OCI-M2 (cell line): ENCODE measurements at regions not wholly inside any gene's neighbourhood (a gene's known extent, or its start where the extent isn't known, plus 50 kb on each side); places are given as distances from the start of the nearest gene placed in this dataset.
"Not testable (repeated sequence)": the region's sequence is repeated elsewhere in the genome, so short reads cannot be mapped to it uniquely, and the experiment has no call there.

ENCODE experiments used
- DNase-seq: peaks from one replicate; lab custom pipeline; 2025; ENCODE audit not compliant: unreplicated experiment; lab: John Stamatoyannopoulos, UW

DNA sequence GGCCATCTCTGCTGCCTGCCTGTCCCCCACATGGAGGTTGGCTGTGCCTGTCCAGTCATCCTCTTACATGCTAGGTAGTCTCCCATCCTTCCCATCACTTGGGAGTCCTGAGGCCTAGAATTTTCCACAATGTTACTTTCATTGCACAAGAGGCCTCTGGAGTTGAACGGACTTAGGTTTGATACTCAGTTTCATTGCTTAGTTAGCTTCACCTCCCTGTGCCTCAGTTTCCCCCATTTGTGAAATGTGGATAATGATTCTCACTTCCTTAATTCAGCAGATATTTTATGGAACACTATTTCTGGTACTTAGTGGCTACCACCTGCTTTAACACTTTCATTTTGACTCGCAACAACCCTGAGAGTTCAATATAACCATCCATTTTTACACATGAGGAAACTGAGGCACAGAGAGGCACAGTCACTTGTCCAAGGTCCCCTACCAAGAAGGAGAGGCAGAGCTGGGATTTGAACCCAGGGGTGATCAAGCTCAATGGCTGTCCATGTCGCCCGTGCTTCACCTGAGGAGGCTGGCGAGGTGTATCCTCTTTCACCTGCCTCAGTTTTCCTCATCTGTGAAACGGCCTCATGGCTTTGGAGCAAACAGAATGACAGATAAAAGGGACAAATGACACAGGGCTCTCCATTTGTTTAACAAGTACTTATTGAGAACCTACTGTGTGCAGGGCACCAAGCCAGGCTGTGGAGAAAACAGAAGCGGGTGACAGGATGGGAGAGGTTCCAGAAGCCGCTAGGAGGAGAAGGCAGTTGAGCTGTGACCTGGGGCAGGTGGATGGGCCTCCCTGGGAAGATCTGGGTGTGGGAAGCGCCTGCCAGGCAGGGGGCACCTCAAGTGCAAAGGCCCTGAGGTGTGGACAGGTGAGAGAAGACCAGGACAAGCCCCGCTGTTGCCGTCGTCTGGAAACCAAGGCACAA is 154.3 kb upstream of the PTPN1 start:
- DNase-seq = no peak

DNA sequence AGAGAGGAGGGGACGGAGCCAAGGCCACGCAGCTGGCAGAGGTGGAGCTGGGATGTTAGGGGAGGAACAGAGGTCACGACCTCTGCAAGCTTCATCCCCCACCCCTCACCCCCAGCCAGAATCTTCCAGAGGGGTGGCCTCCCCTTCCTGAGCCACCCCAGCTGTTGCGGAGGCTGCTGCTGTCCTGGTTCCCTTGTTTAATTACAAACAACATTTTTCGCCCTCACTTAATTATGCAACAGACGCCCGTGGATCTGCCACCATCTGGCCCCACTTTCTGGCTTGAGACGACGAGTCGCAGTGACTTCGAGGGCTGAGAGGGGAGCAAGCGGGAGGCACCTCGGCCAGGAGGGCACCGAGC is 153.7 kb upstream of the PTPN1 start:
- no peak for DNase-seq

DNA sequence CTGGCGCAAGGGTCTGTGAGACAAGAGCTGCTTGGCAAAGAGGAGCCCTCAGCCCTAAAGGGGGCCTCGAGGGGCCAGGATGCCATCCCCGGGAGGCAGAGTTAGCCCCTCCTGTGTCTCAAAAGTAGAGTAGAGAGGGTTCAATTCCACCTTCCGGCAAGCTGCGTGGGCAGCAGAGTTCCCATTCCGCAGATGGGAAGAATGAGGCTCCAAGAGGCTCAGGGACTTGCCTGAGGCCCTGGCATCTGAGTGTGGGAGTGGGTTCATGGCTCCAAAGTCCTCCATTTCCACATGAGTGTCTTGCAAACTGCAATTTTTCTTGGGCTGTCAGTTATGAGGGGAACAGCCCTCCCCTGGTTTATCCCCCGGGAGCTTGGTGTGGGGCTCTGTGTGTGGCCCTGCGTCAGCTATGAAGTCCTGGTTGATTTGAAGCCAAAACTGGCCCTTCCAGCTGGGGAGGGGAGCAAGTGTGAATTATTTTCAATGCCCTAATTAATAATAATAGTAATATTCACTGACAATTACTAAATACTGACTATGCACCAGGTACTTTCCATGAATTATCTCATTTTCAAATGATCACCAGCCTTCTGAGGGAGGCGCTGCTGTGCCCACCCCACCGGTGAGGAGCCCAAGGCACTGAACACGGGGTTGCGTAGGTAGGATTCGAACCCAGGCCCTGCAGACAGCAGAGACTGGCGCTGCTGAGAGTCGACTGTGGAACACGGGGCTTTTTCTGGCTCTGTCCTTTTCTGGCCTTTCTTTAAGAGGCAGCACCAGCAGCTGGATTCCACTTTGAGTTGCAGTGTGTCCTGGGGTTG is 153.0 kb upstream of the PTPN1 start:
- no peak for DNase-seq

DNA sequence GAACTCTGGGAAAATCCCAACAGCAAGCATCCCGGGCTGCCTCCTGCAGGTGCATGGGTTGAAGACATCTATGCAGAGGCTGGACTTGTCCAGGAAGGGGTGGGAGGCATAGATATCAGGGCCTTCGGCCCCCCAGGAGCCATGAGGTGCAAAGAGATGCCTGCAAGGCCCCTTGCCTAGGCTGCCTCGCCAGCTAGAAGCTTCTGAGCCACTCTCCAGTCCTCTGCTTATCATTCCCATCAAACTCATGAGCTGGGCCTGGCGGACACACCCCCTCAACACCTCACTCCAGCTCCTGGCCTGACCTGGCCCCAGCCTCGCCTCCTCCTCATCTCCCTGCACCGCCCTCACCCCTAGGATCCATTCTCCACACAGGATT is 152.4 kb upstream of the PTPN1 start:
- no peak for DNase-seq

DNA sequence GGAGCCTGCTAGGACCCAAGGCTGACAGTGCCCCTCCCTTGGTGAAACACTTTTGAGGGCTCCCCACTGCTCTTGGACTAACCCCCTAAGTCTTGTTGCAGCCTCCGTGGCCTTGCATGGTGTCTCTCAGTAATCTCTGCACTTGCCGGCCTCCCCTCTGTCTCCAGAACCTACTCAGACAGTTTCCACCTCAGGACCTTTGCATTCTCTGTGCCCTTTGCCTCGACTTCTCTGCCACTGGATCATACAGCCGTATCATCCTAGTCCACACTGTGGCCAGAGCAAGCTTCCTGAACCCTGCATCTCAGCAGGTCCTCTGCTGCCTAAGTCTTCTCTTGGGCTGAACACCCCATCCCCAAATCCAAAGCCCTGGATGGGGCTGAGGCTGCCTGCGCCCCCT is 152.0 kb upstream of the PTPN1 start:
- DNase-seq = no peak

DNA sequence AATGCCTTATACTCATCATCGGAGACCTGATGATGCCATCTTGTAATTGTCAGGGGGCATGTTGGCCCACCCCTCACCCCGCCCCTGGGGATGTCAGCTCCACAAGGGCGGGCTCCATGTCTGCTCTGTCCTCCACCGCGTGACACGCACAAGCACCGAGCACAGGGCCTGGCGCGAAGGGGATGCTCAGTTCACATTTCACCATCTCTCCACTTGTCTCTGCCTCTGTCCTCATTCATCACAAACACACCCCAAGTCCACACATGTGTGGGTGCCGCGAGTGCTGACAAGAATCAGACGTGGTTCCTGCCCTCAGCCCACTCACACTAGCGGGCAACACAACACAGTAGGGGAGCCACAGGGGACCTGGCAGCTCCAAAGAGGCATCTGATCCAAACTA is 151.2 kb upstream of the PTPN1 start:
- DNase-seq = no peak

DNA sequence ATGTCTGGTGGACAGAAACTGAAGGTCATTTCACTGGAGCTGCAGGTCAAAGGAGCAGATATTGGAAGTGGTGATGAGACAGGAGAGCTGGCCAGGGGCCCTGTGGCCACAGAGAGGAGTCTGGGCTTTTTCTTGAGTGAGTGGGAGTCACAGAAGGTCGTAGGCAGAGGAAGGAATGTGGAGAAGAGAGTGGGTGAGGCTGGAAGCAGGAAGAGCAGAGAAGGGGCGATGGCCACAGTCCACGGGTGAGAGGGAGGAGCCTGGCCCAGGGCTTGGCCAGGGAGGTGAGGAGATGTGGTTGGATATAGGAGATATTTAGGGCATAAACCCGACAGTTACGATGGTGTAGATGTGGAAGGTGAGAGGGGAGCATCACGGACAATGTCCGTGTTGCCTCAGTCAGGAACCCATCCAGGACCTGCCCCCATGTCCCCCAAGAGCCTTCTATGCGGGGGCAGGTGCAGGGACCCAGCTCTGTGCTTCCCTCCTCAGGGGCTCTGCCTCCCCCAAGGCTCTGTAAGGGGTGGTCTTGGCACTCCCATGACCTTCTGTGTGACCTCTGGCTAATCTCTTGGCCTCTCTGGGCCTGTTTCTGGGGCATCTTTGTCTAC is 150.5 kb upstream of the PTPN1 start:
- no peak for DNase-seq

DNA sequence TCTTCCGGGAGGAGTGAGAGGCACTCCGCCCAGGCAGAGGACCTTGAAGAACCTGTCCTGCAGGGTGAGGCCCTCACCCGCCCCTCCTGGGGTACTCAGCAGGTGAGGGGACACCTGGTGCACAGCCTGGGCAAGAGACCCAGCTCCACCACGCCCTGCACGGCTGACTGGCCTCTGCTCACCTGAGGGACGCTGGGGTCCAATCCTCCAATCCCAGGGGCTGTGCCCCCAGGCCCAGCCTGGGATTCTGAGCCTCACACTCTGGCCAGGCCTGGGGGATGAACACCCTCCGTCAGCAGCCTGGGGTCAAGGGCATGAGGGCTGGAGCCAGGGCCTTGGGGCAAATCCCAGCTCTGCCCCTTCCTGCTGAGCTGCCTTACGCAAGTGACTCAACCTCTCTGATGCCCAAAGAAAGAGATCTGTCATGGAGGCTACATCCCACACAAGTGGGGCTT is 149.9 kb upstream of the PTPN1 start:
- no peak for DNase-seq

DNA sequence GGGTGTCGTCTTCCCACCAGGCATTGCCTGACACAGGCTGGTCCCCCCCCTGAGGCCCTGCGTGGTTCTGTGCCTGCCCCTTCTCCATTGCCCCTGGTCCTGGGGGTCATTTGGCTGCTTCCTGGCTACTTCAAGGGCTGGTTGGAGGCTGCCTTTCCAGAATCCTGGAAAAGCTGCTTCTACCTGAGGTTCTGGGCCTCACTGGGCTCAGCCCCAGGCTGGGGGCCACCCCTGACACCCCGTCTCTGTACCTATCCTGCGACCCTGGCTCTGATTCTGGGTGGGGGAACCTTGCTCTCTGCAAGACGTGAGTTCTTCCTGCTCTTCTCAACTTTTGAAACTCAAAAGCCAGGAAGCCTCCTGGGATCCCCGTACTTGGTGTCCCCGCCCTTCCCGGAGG is 149.3 kb upstream of the PTPN1 start:
- DNase-seq = no peak

DNA sequence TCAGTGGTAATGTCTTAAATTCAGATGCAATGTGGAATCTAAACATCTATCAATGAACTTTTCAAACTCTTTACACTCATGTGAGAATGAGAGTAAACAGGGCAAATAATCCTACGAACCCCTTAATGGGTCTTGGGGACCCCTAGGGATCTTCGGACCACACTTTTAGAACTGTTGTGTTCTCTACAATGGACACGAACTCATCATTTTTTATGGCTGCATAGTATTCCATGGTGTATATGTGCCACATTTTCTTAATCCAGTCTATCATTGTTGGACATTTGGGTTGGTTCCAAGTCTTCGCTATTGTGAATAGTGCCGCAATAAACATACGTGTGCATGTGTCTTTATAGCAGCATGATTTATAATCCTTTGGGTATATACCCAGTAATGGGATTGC is 148.0 kb upstream of the PTPN1 start:
- not testable (repeated sequence) for DNase-seq

DNA sequence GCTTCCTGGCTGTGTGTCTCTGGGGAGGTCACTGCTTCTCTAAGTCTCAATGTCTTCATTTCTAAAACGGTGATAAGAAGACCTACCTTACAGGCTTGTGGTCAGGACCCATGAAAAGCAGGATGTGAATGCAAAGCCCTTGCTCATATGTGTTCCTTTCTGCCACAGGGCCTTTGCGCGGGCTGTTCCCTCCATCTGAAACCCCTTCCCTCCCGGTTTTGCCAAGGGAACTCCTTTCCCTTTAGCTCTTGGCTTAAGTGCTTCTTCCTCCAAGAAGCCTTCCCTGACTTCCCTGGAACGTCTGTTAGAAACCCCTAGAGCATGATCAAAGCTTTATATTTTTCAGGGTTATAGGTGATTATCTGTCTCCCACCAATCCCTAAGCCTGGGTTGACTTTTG is 147.2 kb upstream of the PTPN1 start:
- no peak for DNase-seq

DNA sequence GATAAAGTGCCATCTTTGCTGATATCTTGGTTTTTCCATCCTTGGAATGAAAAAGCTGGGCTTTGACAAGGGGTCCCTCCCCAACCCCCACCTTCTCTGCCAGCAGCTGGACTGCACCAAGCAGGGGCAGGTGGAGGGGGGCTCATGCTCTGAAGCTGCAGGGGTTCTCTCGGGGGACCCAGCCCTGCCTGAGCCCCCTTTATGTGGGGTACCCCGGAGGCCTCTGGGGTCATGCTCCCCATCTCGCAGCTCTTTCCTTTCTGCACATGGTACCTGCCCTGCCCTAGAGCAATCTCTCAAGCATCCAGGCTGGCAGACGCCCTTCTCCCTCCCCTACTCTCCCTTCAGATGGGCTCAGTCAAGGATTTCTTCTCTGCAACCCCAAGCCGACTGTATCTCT is 146.7 kb upstream of the PTPN1 start:
- no peak for DNase-seq

DNA sequence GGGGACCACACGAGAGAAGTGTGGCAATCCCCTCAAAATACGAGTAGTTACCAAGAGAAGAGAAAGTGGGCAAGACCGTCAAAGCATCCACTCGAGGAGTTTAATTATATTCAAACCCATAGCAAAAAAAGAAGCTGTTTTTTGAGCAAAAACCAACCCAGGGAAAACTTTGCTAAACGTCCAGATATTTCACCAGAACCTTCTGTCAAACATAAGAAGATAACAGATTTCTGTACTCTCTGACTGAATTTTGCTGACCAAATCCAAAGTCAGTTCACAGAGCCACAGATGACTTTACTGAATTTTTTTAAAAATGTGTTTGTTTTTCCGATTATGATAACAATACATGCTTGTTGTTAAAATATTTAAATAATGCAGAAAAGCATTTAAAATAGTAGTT is 145.6 kb upstream of the PTPN1 start:
- DNase-seq = no peak

DNA sequence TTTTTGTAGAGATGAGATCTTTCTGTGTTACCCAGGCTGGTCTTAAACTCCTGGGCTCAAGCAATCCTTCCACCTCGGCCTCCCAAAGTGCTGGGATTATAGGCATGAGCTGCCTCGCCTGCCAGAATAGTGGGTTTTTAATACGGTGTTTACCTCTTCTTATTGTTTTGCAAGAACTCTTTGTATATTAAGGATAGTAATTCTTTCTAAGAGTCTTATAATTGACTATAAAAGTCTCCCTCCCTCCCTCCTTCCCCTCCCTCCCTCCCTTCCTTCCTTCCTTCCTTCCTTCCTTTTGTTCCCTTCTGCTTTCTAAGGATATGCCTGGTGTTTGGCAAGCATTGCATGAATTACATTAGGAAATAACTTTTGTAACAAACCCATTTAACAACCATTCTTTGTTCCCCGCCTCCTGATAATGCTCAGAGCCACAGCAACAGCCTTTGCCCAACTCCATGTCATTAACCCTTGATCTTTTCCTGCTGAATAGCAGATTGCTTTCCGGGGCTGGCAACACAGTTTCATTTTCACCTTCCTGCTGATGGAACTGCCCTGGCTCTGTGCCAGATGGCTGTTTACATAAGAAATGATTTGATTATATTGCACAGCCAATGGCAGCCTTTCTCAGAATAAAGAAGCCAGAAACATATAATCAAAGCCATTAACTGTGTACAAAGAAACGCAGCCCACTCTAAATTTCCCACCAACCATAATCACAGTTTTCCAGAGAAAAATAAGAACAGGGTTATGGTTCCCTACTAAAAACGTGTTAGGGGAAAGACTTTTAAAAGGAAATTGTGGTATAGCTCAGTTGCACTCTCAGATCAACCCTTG is 143.7 kb upstream of the PTPN1 start:
- no peak for DNase-seq

DNA sequence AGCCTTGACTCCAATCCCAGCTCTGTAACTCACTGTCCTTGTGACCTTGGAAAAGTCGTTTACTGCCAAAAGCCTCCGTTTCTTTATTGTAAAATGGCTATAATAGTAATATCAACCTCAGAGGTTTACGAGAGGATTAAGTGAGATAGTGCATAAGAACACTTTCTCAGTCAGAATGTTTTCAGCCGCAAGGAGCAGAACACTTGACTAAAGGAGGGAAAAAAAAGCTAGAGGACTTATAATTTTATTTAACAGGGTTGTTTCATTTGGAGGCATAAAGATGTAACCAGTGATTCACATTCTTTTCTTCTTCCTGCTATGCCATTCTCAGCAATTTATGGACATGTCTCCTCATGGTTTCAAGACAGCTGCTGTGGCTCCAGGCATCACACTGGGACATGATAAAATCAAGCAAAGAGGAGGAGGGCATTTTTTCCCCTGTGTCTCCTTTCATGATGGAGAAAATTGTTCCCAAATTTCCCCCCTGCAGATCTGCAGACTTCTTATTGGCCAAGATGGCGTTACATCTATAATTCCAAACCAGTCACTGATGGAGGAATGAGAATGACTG is 143.0 kb upstream of the PTPN1 start:
- no peak for DNase-seq

DNA sequence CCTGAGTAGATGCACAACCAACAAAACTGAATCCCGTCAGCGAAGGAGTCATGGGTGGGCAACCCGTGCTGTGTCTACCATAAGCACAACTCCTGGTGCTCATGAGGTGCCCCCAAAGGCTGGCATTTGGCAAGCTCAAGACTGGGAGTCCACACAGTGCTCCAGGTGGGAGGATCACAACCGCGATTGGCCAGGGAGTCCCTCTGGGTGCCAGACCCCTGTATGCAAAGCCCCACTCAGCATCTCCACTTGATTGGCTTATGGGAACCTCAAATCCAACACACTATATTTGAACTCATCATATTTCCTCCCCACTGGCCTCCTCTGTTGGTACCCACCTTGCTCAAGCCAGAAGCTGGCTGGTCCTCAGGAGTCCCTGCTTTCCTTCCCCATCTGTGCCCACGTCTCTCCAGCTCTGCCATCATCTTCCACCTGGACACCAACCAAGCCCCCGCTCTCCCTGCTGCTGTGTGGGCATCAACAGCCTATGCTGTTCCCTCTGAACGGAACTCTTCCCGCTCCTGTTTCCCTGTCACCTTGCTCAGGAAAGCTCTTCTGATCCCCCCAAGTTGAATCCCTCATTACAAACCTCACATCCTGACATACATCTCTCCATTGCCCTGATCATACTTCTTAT is 142.3 kb upstream of the PTPN1 start:
- no peak for DNase-seq

DNA sequence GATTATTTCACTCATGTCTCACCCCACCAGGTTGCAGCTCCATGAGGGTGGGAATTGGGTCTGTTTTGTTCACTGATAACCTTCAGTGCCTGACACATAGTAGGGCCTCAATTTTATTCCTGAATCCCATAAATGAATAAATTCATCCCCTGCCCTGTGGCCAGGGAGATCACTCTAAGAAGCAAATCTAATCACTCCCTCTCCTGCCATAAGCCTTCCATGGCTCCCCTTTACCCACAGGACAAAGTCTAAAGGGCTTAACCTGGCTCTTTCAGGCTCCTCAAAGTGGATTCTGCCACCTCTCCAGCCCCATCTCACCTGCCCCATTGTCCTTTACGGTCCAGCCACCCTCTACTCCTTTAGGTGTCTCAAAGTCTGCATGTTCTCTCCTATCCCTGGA is 141.8 kb upstream of the PTPN1 start:
- no peak for DNase-seq

DNA sequence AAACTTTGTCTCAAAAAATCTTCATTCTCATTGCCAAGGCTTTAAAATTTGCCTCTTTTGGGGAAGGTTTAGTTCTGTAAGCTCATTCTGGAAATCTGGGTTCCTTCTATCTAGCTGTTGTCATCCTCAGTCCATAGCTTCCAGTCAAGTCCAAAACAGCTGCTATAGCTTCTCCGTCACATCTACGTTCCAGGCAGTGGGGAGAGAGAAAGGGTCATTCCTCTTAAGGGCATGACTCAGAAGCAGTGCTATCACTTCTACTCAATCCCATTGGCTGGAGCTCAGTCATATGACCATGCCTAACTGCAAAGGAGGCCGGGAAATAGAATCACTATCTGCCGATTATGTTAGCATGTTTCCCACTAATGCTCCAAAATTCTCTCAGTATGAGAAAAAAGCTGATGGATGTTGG is 141.4 kb upstream of the PTPN1 start:
- DNase-seq = no peak

DNA sequence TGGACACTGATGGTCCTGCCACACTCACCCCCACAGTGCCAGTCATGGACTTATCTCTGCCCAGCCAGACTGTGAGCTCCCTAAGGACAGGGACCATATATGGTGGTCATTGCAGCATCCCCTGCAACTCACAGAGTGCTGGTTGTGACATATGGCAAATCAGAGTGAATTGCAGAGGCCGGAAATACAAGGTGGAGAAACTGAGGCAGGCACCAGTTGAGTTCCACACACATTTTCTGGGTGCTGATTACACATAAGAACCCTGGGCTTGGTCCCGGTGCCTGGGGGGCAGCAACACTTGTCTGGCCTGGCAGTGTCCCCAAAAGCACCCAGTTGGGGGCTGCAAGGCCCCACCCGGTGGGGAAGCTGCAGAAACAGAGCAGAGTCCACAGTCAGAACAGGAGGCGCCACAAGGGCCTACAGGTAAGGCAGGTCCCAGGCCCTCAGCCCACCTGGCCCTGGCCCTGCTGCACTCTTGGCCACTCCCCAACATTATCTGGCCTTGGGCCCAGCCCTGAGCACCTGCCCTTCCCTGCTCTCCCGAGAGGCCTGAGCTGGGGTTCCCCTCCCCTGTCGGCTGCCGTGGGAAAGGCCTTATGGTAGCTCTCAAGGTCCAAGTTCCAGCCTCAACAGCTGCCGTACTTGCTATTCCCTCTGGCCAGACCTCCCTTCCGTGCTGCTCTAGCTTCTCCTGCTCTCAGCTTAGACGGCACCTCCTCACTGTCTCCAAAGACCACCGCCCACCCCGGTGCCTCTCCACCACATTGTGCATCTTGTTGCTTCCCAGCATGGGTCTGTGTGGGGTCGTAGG is 140.8 kb upstream of the PTPN1 start:
- no peak for DNase-seq
